ENCODE measurements at regions not wholly inside any gene's neighbourhood (a gene's known extent, or its start where the extent isn't known, plus 50 kb on each side); places are given as distances from the start of the nearest gene placed in this dataset.

GRCh38 chr4:67101612-67102011 lies 443.7 kb downstream of the CENPC start:
- H3K27me3 ChIP-seq (ENCODE audit: control insufficient read depth in 2 of 2, insufficient read depth in 2 of 2, low read length in 2 of 2) = no peaks in the 10 kb centered on the region
- no peak overlapping the region for H2AFZ ChIP-seq (ENCODE audit: low read depth, low read length)
- dilution Hi-C loops (cut with MboI; ENCODE audit: extremely low pct_ligation_motif_present, low sequenced_read_pairs) (no loop called here), intact Hi-C loops (cut with micrococcal nuclease) (no loop called here)
- FAIRE-seq (no peak), DNase-seq (ENCODE audit: low read depth, low spot score) (no peak)
- no TSS peak for BruUV-seq (replicated peaks)
- POLR2A ChIA-PET = no interaction called here
- H3K27ac ChIP-seq (ENCODE audit: insufficient read depth, low read depth, low read length) = no peak overlapping the region
- no peaks in the 10 kb centered on the region for H3K9me3 ChIP-seq (replicated peaks; ENCODE audit: control insufficient read depth, insufficient read depth, low read length)
- no peaks in the 10 kb centered on the region for H3K36me3 ChIP-seq (ENCODE audit: control insufficient read depth in 2 of 2, extremely low read depth in 1 of 2, insufficient read depth in 2 of 2, low read length in 2 of 2)
- CTCF ChIA-PET = no interaction called here
- H3K4me1 ChIP-seq (ENCODE audit: control insufficient read depth, extremely low read depth, insufficient read depth, low read length) = no peaks in the 10 kb centered on the region
- TF ChIP-seq GATA2 (IDR thresholded peaks at IDR 0.05; ENCODE audit: insufficient read depth, insufficient read length, low read depth, low read length) (no peak), POLR2AphosphoS5 (IDR thresholded peaks at IDR 0.05; ENCODE audit: insufficient read depth, low read depth, low read length) (no peak), EZH2 (IDR thresholded peaks at IDR 0.05; ENCODE audit: borderline replicate concordance, low read depth, low read length, severe bottlenecking) (no peak), POLR2A (IDR thresholded peaks at IDR 0.05; ENCODE audit: low read depth, low read length) (no peak), CTCF (IDR thresholded peaks at IDR 0.05; ENCODE audit: extremely low read depth in 1 of 2, insufficient read depth in 1 of 2, low read depth in 1 of 2, low read length in 2 of 2) (no peak), FOS (IDR thresholded peaks at IDR 0.05; ENCODE audit: borderline replicate concordance, insufficient read depth, low read length) (no peak), MYC (IDR thresholded peaks at IDR 0.05; ENCODE audit: low read depth, low read length) (no peak), JUN (IDR thresholded peaks at IDR 0.05; ENCODE audit: borderline replicate concordance, insufficient read depth, insufficient read length, low read depth) (no peak)
- TF ChIP-seq, protein P1, sequence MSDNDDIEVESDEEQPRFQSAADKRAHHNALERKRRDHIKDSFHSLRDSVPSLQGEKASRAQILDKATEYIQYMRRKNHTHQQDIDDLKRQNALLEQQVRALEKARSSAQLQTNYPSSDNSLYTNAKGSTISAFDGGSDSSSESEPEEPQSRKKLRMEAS (IDR thresholded peaks at IDR 0.05; ENCODE audit: insufficient read depth, insufficient read length) = no peak
- no peaks in the 10 kb centered on the region for H4K20me1 ChIP-seq (replicated peaks; ENCODE audit: control insufficient read depth, extremely low read depth, insufficient read depth, low read length)
- no peak overlapping the region for H3K9ac ChIP-seq (replicated peaks; ENCODE audit: extremely low read depth, insufficient read depth, low read length)
- H3K9me1 ChIP-seq (replicated peaks; ENCODE audit: control insufficient read depth, extremely low read depth, insufficient read depth, low read length) = no peaks in the 10 kb centered on the region
- no peak overlapping the region for H3K4me2 ChIP-seq (ENCODE audit: insufficient read depth, low read length)
- no peak overlapping the region for H3K4me3 ChIP-seq (replicated peaks in 1 of 3; ENCODE audit: insufficient read depth in 1 of 3, low read depth in 1 of 3, low read length in 3 of 3)
- no peaks in the 10 kb centered on the region for H3K79me2 ChIP-seq (ENCODE audit: control insufficient read depth, insufficient read depth, low read length)

All from endothelial cell of umbilical vein (primary cell).